OCI-LY1 (cell line): ENCODE measurements at regions not wholly inside any gene's neighbourhood (a gene's known extent, or its start where the extent isn't known, plus 50 kb on each side); places are given as distances from the start of the nearest gene placed in this dataset.

ENCODE experiments used
- H2AFZ ChIP-seq: fragments of 200-600 bp; sonication (generic), shearing (Covaris generic); 2 replicates; pipeline ENCODE4 v1.6.0; 2014; ENCODE audit warnings: antibody characterized with exemption, mild to moderate bottlenecking, low read length
- H3F3A ChIP-seq: fragments of 200-600 bp; sonication (generic), shearing (Covaris generic); 2 replicates; pipeline ENCODE4 v1.6.0; 2014; ENCODE audit warnings: mild to moderate bottlenecking, antibody characterized with exemption, low read length, moderate library complexity; ENCODE audit not compliant: insufficient read depth
- H3K27ac ChIP-seq: fragments of 200-600 bp; sonication (generic); 2 replicates; pipeline ENCODE4 v1.5.1; 2014; ENCODE audit warnings: low read length, mixed run types, mild to moderate bottlenecking, low read depth; ENCODE audit not compliant: poor library complexity, severe bottlenecking
- H3K27me3 ChIP-seq: fragments of 200-600 bp; sonication (generic); 2 replicates; pipeline ENCODE4 v1.6.0; 2014; ENCODE audit warnings: antibody characterized with exemption, mild to moderate bottlenecking, low read length, moderate library complexity; ENCODE audit not compliant: insufficient read depth
- H3K36me3 ChIP-seq: fragments of 200-600 bp; sonication (generic); 2 replicates; pipeline ENCODE4 v1.6.1; 2014; ENCODE audit warnings: mild to moderate bottlenecking, antibody characterized with exemption, low read length, moderate library complexity, mixed read lengths; ENCODE audit not compliant: insufficient read depth
- H3K4me1 ChIP-seq: fragments of 200-600 bp; sonication (generic); 2 replicates; pipeline ENCODE4 v1.5.1; 2014; ENCODE audit warnings: mild to moderate bottlenecking, low read length, moderate library complexity; ENCODE audit not compliant: insufficient read depth, severe bottlenecking
- H3K4me2 ChIP-seq: fragments of 200-600 bp; sonication (generic), shearing (Covaris generic); 2 replicates; pipeline ENCODE4 v1.6.1; 2014; ENCODE audit warnings: low read length
- H3K4me3 ChIP-seq: fragments of 200-600 bp; sonication (generic); 2 replicates; pipeline ENCODE4 v1.5.1; 2014; ENCODE audit warnings: low read length, low read depth, mild to moderate bottlenecking, mixed read lengths; ENCODE audit not compliant: poor library complexity, severe bottlenecking
- H3K79me2 ChIP-seq: fragments of 200-600 bp; shearing (Covaris generic); 2 replicates; pipeline ENCODE4 v1.6.1; 2016; ENCODE audit warnings: mixed run types, low read length, mixed read lengths; ENCODE audit not compliant: insufficient read depth
- H3K9ac ChIP-seq: fragments of 200-600 bp; sonication (generic), shearing (Covaris generic); 2 replicates; pipeline ENCODE4 v1.6.1; 2014; ENCODE audit warnings: mild to moderate bottlenecking, low read length, mixed read lengths
- H3K9me2 ChIP-seq: fragments of 200-600 bp; sonication (generic), shearing (Covaris generic); 2 replicates; pipeline ENCODE4 v1.6.1; 2014; ENCODE audit warnings: low read depth, mild to moderate bottlenecking, low read length, mixed read lengths
- H3K9me3 ChIP-seq: fragments of 200-600 bp; shearing (Covaris generic); 2 replicates; pipeline ENCODE4 v1.6.1; 2014; ENCODE audit warnings: low read length, mixed read lengths
- H4K20me1 ChIP-seq: fragments of 200-600 bp; sonication (generic), shearing (Covaris generic); 2 replicates; pipeline ENCODE4 v1.6.0; 2016; ENCODE audit warnings: mild to moderate bottlenecking, low read length; ENCODE audit not compliant: insufficient read depth
- CTCF ChIP-seq: fragments of 200-600 bp; sonication (generic), shearing (Covaris generic); IDR thresholded peaks from 2 replicates; pipeline ENCODE4 v1.5.1; 2017; ENCODE audit warnings: mild to moderate bottlenecking, antibody characterized with exemption, low read length, moderate library complexity, mixed read lengths
- EZH2 ChIP-seq: fragments of 200-600 bp; sonication (generic), shearing (Covaris generic); IDR thresholded peaks from 2 replicates; pipeline ENCODE4 v1.8.0; 2017; ENCODE audit warnings: borderline replicate concordance, mixed run types, mild to moderate bottlenecking, antibody characterized with exemption, low read length, moderate library complexity, mixed read lengths

GRCh38 chr3:79902151-79902550 lies 134.4 kb upstream of the ROBO1 start:
- H3K9ac ChIP-seq = no peak overlapping the region
- no peaks in the 10 kb centered on the region for H3K9me2 ChIP-seq
- no peaks in the 10 kb centered on the region for H3K79me2 ChIP-seq
- H3K36me3 ChIP-seq = no peaks in the 10 kb centered on the region
- H3K27ac ChIP-seq = no peak overlapping the region
- TF ChIP-seq EZH2 (no peak), CTCF (no peak)
- no peak overlapping the region for H3K4me2 ChIP-seq
- H3K27me3 ChIP-seq = no peaks in the 10 kb centered on the region
- no peak overlapping the region for H3K4me3 ChIP-seq
- H2AFZ ChIP-seq = no peak overlapping the region
- no peaks in the 10 kb centered on the region for H3K9me3 ChIP-seq
- H4K20me1 ChIP-seq = no peaks in the 10 kb centered on the region
- H3K4me1 ChIP-seq = no peaks in the 10 kb centered on the region
- no peaks in the 10 kb centered on the region for H3F3A ChIP-seq

GRCh38 chr3:79898907-79899306 lies 131.1 kb upstream of the ROBO1 start:
- H3K9me2 ChIP-seq = no peaks in the 10 kb centered on the region

GRCh38 chr3:79896086-79896485 lies 128.3 kb upstream of the ROBO1 start:
- TF ChIP-seq EZH2 (no peak), CTCF (no peak)
- Histone ChIP-seq H3K36me3 (no peaks in the 10 kb centered on the region), H4K20me1 (no peaks in the 10 kb centered on the region), H3K79me2 (no peaks in the 10 kb centered on the region), H3K27me3 (no peaks in the 10 kb centered on the region), H3K9ac (no peak overlapping the region), H3K4me3 (no peak overlapping the region), H3K9me2 (no peaks in the 10 kb centered on the region), H3K4me1 (no peaks in the 10 kb centered on the region), H3K4me2 (no peak overlapping the region), H3K27ac (no peak overlapping the region), H2AFZ (no peak overlapping the region), H3K9me3 (no peaks in the 10 kb centered on the region), H3F3A (no peaks in the 10 kb centered on the region)

More at GRCh38 chr3:79898907-79899306, 131.1 kb upstream of the ROBO1 start:
- H3F3A ChIP-seq = no peaks in the 10 kb centered on the region
- H3K27me3 ChIP-seq = no peaks in the 10 kb centered on the region
- H3K4me3 ChIP-seq = no peak overlapping the region
- no peak for TF ChIP-seq CTCF
- no peak for TF ChIP-seq EZH2
- H4K20me1 ChIP-seq = no peaks in the 10 kb centered on the region
- no peaks in the 10 kb centered on the region for H3K36me3 ChIP-seq
- H3K79me2 ChIP-seq = no peaks in the 10 kb centered on the region
- no peak overlapping the region for H2AFZ ChIP-seq
- no peak overlapping the region for H3K27ac ChIP-seq
- no peaks in the 10 kb centered on the region for H3K9me3 ChIP-seq
- no peaks in the 10 kb centered on the region for H3K4me1 ChIP-seq
- H3K9ac ChIP-seq = no peak overlapping the region
- no peak overlapping the region for H3K4me2 ChIP-seq
